ENCODE measurements at regions not wholly inside any gene's neighbourhood (a gene's known extent, or its start where the extent isn't known, plus 50 kb on each side); places are given as distances from the start of the nearest gene placed in this dataset.
"Not testable (repeated sequence)": the region's sequence is repeated elsewhere in the genome, so short reads cannot be mapped to it uniquely, and the experiment has no call there.

- not testable (repeated sequence) for DNase-seq
These were observed 64.4 kb downstream of the KLRB1 start for GRCh38 chr12:9543341-9543740.

- not testable (repeated sequence) for DNase-seq
These were observed 64.9 kb downstream of the KLRB1 start for GRCh38 chr12:9542827-9543226.

GRCh38 chr12:9515925-9516324 is 91.8 kb downstream of the KLRB1 start:
- not testable (repeated sequence) for DNase-seq

- DNase-seq, result not testable (repeated sequence)
These were observed 95.0 kb downstream of the KLRB1 start for GRCh38 chr12:9512695-9513094.

- DNase-seq, result not testable (repeated sequence)
These were observed 97.2 kb downstream of the KLRB1 start for GRCh38 chr12:9510392-9511011.

- DNase-seq, result no peak
These were observed 98.1 kb downstream of the KLRB1 start for GRCh38 chr12:9509464-9510161.

GRCh38 chr12:9506746-9507145 is 101.0 kb downstream of the KLRB1 start:
- no peak for DNase-seq

GRCh38 chr12:9503384-9503783 is 104.3 kb downstream of the KLRB1 start:
- DNase-seq, result not testable (repeated sequence)

- DNase-seq, result not testable (repeated sequence)
These were observed 104.9 kb downstream of the KLRB1 start for GRCh38 chr12:9502845-9503244.

- DNase-seq, result not testable (repeated sequence)
These were observed 114.4 kb downstream of the KLRB1 start for GRCh38 chr12:9493325-9493724.

- DNase-seq, result not testable (repeated sequence)
These were observed 126.4 kb downstream of the KLRB1 start for GRCh38 chr12:9481289-9481688.

- not testable (repeated sequence) for DNase-seq
These were observed 133.5 kb downstream of the KLRB1 start for GRCh38 chr12:9474197-9474596.

- DNase-seq, result not testable (repeated sequence)
These were observed 134.1 kb downstream of the KLRB1 start for GRCh38 chr12:9473638-9474037.

GRCh38 chr12:9471501-9471900 is 136.2 kb downstream of the KLRB1 start:
- not testable (repeated sequence) for DNase-seq

GRCh38 chr12:9470367-9470766 is 137.3 kb downstream of the KLRB1 start:
- DNase-seq, result not testable (repeated sequence)

GRCh38 chr12:9469956-9470355 is 137.8 kb downstream of the KLRB1 start:
- DNase-seq, result not testable (repeated sequence)

- not testable (repeated sequence) for DNase-seq
These were observed 138.3 kb downstream of the KLRB1 start for GRCh38 chr12:9469463-9469862.

- DNase-seq, result not testable (repeated sequence)
These were observed 138.7 kb downstream of the KLRB1 start for GRCh38 chr12:9468998-9469397.

- DNase-seq, result not testable (repeated sequence)
These were observed 139.6 kb downstream of the KLRB1 start for GRCh38 chr12:9468144-9468543.

- DNase-seq, result no peak
These were observed 143.3 kb downstream of the KLRB1 start for GRCh38 chr12:9464408-9464807.

GRCh38 chr12:9455516-9455915 is 152.2 kb downstream of the KLRB1 start:
- DNase-seq, result not testable (repeated sequence)

GRCh38 chr12:9454021-9454420 is 153.7 kb downstream of the KLRB1 start:
- not testable (repeated sequence) for DNase-seq

GRCh38 chr12:9450127-9450567 is 157.6 kb downstream of the KLRB1 start:
- not testable (repeated sequence) for DNase-seq

- DNase-seq, result not testable (repeated sequence)
These were observed 158.0 kb downstream of the KLRB1 start for GRCh38 chr12:9449657-9450126.
